ENCODE measurements at regions not wholly inside any gene's neighbourhood (a gene's known extent, or its start where the extent isn't known, plus 50 kb on each side); places are given as distances from the start of the nearest gene placed in this dataset.
"Not testable (repeated sequence)": the region's sequence is repeated elsewhere in the genome, so short reads cannot be mapped to it uniquely, and the experiment has no call there.

- Histone ChIP-seq H3K4me3 (replicated peaks in 1 of 3; ENCODE audit: insufficient read depth in 1 of 3, low read depth in 1 of 3, low read length in 3 of 3) (no peak overlapping the region), H3K4me2 (ENCODE audit: insufficient read depth, low read length) (no peak overlapping the region), H3K9me1 (replicated peaks; ENCODE audit: control insufficient read depth, extremely low read depth, insufficient read depth, low read length) (no peaks in the 10 kb centered on the region), H3K79me2 (ENCODE audit: control insufficient read depth, insufficient read depth, low read length) (no peaks in the 10 kb centered on the region), H2AFZ (ENCODE audit: low read depth, low read length) (no peak overlapping the region), H3K9ac (replicated peaks; ENCODE audit: extremely low read depth, insufficient read depth, low read length) (no peak overlapping the region), H3K36me3 (ENCODE audit: control insufficient read depth in 2 of 2, extremely low read depth in 1 of 2, insufficient read depth in 2 of 2, low read length in 2 of 2) (no peaks in the 10 kb centered on the region), H3K4me1 (ENCODE audit: control insufficient read depth, extremely low read depth, insufficient read depth, low read length) (no peaks in the 10 kb centered on the region), H4K20me1 (replicated peaks; ENCODE audit: control insufficient read depth, extremely low read depth, insufficient read depth, low read length) (no peaks in the 10 kb centered on the region), H3K27me3 (ENCODE audit: control insufficient read depth in 2 of 2, insufficient read depth in 2 of 2, low read length in 2 of 2) (peaks cover 0 to 2% of the 10 kb centered on the region in 2 experiments), H3K9me3 (replicated peaks; ENCODE audit: control insufficient read depth, insufficient read depth, low read length) (no peaks in the 10 kb centered on the region), H3K27ac (ENCODE audit: insufficient read depth, low read depth, low read length) (no peak overlapping the region)
- no peak for DNase-seq (ENCODE audit: low read depth, low spot score)
- TF ChIP-seq MYC (IDR thresholded peaks at IDR 0.05; ENCODE audit: low read depth, low read length) (no peak), POLR2A (IDR thresholded peaks at IDR 0.05; ENCODE audit: low read depth, low read length) (no peak), JUN (IDR thresholded peaks at IDR 0.05; ENCODE audit: borderline replicate concordance, insufficient read depth, insufficient read length, low read depth) (no peak), EZH2 (IDR thresholded peaks at IDR 0.05; ENCODE audit: borderline replicate concordance, low read depth, low read length, severe bottlenecking) (no peak)
- TF ChIP-seq, protein P1, sequence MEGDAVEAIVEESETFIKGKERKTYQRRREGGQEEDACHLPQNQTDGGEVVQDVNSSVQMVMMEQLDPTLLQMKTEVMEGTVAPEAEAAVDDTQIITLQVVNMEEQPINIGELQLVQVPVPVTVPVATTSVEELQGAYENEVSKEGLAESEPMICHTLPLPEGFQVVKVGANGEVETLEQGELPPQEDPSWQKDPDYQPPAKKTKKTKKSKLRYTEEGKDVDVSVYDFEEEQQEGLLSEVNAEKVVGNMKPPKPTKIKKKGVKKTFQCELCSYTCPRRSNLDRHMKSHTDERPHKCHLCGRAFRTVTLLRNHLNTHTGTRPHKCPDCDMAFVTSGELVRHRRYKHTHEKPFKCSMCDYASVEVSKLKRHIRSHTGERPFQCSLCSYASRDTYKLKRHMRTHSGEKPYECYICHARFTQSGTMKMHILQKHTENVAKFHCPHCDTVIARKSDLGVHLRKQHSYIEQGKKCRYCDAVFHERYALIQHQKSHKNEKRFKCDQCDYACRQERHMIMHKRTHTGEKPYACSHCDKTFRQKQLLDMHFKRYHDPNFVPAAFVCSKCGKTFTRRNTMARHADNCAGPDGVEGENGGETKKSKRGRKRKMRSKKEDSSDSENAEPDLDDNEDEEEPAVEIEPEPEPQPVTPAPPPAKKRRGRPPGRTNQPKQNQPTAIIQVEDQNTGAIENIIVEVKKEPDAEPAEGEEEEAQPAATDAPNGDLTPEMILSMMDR (IDR thresholded peaks at IDR 0.05; ENCODE audit: extremely low read depth in 1 of 2, insufficient read depth in 1 of 2, low read depth in 1 of 2, low read length in 2 of 2) = no peak
- ChIA-PET POLR2A (no interaction called here), CTCF (interaction anchor here (1.0 to 1.6 kb wide), 4 partner anchors 8 to 121 kb away, joined by 3 to 5 read pairs (median 4); no protein-coding TSS in a partner anchor)
- no TSS peak for BruUV-seq (replicated peaks)
- intact Hi-C loops (cut with micrococcal nuclease) = no loop called here
- FAIRE-seq = no peak
- dilution Hi-C loops (cut with MboI; ENCODE audit: extremely low pct_ligation_motif_present, low sequenced_read_pairs) = no loop called here
Measured at GRCh38 chr1:96588416-96588995, 133.1 kb upstream of the PTBP2 start.

GRCh38 chr1:96595530-96595929 is 126.1 kb upstream of the PTBP2 start:
- H3K9me1 ChIP-seq (replicated peaks; ENCODE audit: control insufficient read depth, extremely low read depth, insufficient read depth, low read length); intact Hi-C loops (cut with micrococcal nuclease): not testable (repeated sequence)

More at GRCh38 chr1:96595530-96595929, 126.1 kb upstream of the PTBP2 start:
- H3K79me2 ChIP-seq (ENCODE audit: control insufficient read depth, insufficient read depth, low read length); H3K9ac ChIP-seq (replicated peaks; ENCODE audit: extremely low read depth, insufficient read depth, low read length); H3K4me3 ChIP-seq (replicated peaks in 1 of 3; ENCODE audit: insufficient read depth in 1 of 3, low read depth in 1 of 3, low read length in 3 of 3); H3K36me3 ChIP-seq (ENCODE audit: control insufficient read depth in 2 of 2, extremely low read depth in 1 of 2, insufficient read depth in 2 of 2, low read length in 2 of 2); H3K27ac ChIP-seq (ENCODE audit: insufficient read depth, low read depth, low read length); H3K4me1 ChIP-seq (ENCODE audit: control insufficient read depth, extremely low read depth, insufficient read depth, low read length); BruUV-seq (replicated peaks); dilution Hi-C loops (cut with MboI; ENCODE audit: extremely low pct_ligation_motif_present, low sequenced_read_pairs); DNase-seq (ENCODE audit: low read depth, low spot score); H2AFZ ChIP-seq (ENCODE audit: low read depth, low read length); H3K4me2 ChIP-seq (ENCODE audit: insufficient read depth, low read length); H3K9me3 ChIP-seq (replicated peaks; ENCODE audit: control insufficient read depth, insufficient read depth, low read length); FAIRE-seq; H4K20me1 ChIP-seq (replicated peaks; ENCODE audit: control insufficient read depth, extremely low read depth, insufficient read depth, low read length); H3K27me3 ChIP-seq (ENCODE audit: control insufficient read depth in 2 of 2, insufficient read depth in 2 of 2, low read length in 2 of 2); POLR2A ChIA-PET: not testable (repeated sequence)
- CTCF ChIA-PET = interaction anchor here (0.6 to 2.5 kb wide), 5 partner anchors 9 to 234 kb away, joined by 3 to 14 read pairs (median 4); no protein-coding TSS in a partner anchor

Data from endothelial cell of umbilical vein (primary cell).